ENCODE measurements at regions not wholly inside any gene's neighbourhood (a gene's known extent, or its start where the extent isn't known, plus 50 kb on each side); places are given as distances from the start of the nearest gene placed in this dataset.

- Histone ChIP-seq H3K27ac (no peak overlapping the region), H3K36me3 (no peaks in the 10 kb centered on the region), H3K27me3 (no peaks in the 10 kb centered on the region), H3K4me3 (no peak overlapping the region), H3K9me3 (no peaks in the 10 kb centered on the region), H3K4me1 (no peaks in the 10 kb centered on the region)
- TF ChIP-seq CTCF (IDR thresholded peaks at IDR 0.05), result no peak
- intact Hi-C loops (cut with DNase I), result no loop called here
- no peak for ATAC-seq
- no peak for DNase-seq
- WGBS, 2 donors, result 83 to 87% methylated on average over 3 of the region's 3 CpGs
Measured at GRCh38 chr3:153693207-153693606, 428.0 kb upstream of the ARHGEF26 start.

GRCh38 chr3:153702106-153702505 lies 419.1 kb upstream of the ARHGEF26 start:
- intact Hi-C loops (cut with DNase I), result no loop called here
- DNase-seq, result no peak
- ATAC-seq, result no peak
- Histone ChIP-seq H3K36me3 (no peaks in the 10 kb centered on the region), H3K4me3 (no peak overlapping the region), H3K27me3 (no peaks in the 10 kb centered on the region), H3K9me3 (no peaks in the 10 kb centered on the region), H3K27ac (no peak overlapping the region), H3K4me1 (no peaks in the 10 kb centered on the region)
- TF ChIP-seq CTCF (IDR thresholded peaks at IDR 0.05), result no peak

GRCh38 chr3:153704115-153704514 lies 417.1 kb upstream of the ARHGEF26 start:
- no peaks in the 10 kb centered on the region for H3K4me1 ChIP-seq
- H3K9me3 ChIP-seq, result no peaks in the 10 kb centered on the region
- no peak overlapping the region for H3K27ac ChIP-seq
- WGBS, 2 donors, result 81 to 90% methylated on average over 1 of the region's 1 CpG
- ATAC-seq, result no peak
- no peak for DNase-seq
- no peaks in the 10 kb centered on the region for H3K36me3 ChIP-seq
- no peaks in the 10 kb centered on the region for H3K27me3 ChIP-seq
- no peak overlapping the region for H3K4me3 ChIP-seq
- TF ChIP-seq CTCF (IDR thresholded peaks at IDR 0.05), result no peak
- intact Hi-C loops (cut with DNase I), result no loop called here

- ATAC-seq (no peak), DNase-seq (no peak)
- no peak for TF ChIP-seq CTCF (IDR thresholded peaks at IDR 0.05)
- Histone ChIP-seq H3K27me3 (no peaks in the 10 kb centered on the region), H3K27ac (no peak overlapping the region), H3K4me3 (no peak overlapping the region), H3K4me1 (no peaks in the 10 kb centered on the region), H3K9me3 (peaks cover 0 to 20% (median 5%) of the 10 kb centered on the region in 11 donors), H3K36me3 (no peaks in the 10 kb centered on the region)
- 32 to 47% methylated on average over 1 of the region's 1 CpG for WGBS, 2 donors
- intact Hi-C loops (cut with DNase I), result loop anchor here in 1 of 10 donors (1.0 kb wide), 1 partner anchor 30 kb away; no protein-coding TSS in a partner anchor
Measured at GRCh38 chr3:153706706-153707105, 414.5 kb upstream of the ARHGEF26 start.

GRCh38 chr3:153714016-153714415 lies 407.2 kb upstream of the ARHGEF26 start:
- no peak for DNase-seq
- no peak for TF ChIP-seq CTCF (IDR thresholded peaks at IDR 0.05)
- ATAC-seq, result no peak
- peaks cover 0 to 27% (median 9%) of the 10 kb centered on the region in 11 donors for H3K9me3 ChIP-seq
- H3K4me1 ChIP-seq, result no peaks in the 10 kb centered on the region
- no peak overlapping the region for H3K4me3 ChIP-seq
- H3K27me3 ChIP-seq, result no peaks in the 10 kb centered on the region
- H3K36me3 ChIP-seq, result no peaks in the 10 kb centered on the region
- intact Hi-C loops (cut with DNase I), result no loop called here
- 70 to 77% methylated on average over 4 of the region's 4 CpGs for WGBS, 2 donors
- no peak overlapping the region for H3K27ac ChIP-seq
